H9 (cell line): ENCODE measurements at regions not wholly inside any gene's neighbourhood (a gene's known extent, or its start where the extent isn't known, plus 50 kb on each side); places are given as distances from the start of the nearest gene placed in this dataset.

ENCODE experiments used
- DNase-seq: peaks from one replicate; pipeline ENCODE4 v3.0.0-alpha.2; 2017
- H2AFZ ChIP-seq: one replicate; pipeline ENCODE4 v1.6.1; 2013; ENCODE audit warnings: mild to moderate bottlenecking, low read length, control low read depth, moderate library complexity
- H2AK5ac ChIP-seq: 2 replicates; pipeline ENCODE4 v1.6.1; 2013; ENCODE audit warnings: low read length, control low read depth, mixed read lengths; ENCODE audit not compliant: insufficient read length
- H2BK120ac ChIP-seq: one replicate; pipeline ENCODE4 v1.6.1; 2013; ENCODE audit warnings: low read depth, mild to moderate bottlenecking, low read length, control low read depth, inconsistent platforms; ENCODE audit not compliant: poor library complexity, severe bottlenecking
- H2BK12ac ChIP-seq: 2 replicates; pipeline ENCODE4 v1.6.1; 2013; ENCODE audit warnings: low read length, control low read depth, mixed read lengths, low read depth; ENCODE audit not compliant: insufficient read length
- H2BK15ac ChIP-seq: 2 replicates; pipeline ENCODE4 v1.6.1; 2013; ENCODE audit warnings: low read depth, low read length, control low read depth
- H2BK20ac ChIP-seq: one replicate; pipeline ENCODE4 v1.6.1; 2013; ENCODE audit warnings: low read depth, mild to moderate bottlenecking, low read length, control low read depth, inconsistent platforms; ENCODE audit not compliant: poor library complexity, severe bottlenecking
- H2BK5ac ChIP-seq: 2 replicates; pipeline ENCODE4 v1.6.1; 2013; ENCODE audit warnings: low read length, control low read depth, mixed read lengths; ENCODE audit not compliant: insufficient read length
- H3K14ac ChIP-seq: 2 replicates; pipeline ENCODE4 v1.6.1; 2013; ENCODE audit warnings: low read length, control low read depth; ENCODE audit not compliant: insufficient read depth
- H3K18ac ChIP-seq: 2 replicates; pipeline ENCODE4 v1.6.1; 2013; ENCODE audit warnings: low read depth, mild to moderate bottlenecking, mixed read lengths, low read length, control low read depth; ENCODE audit not compliant: insufficient read length
- H3K23ac ChIP-seq: 2 replicates; pipeline ENCODE4 v1.6.1; 2013; ENCODE audit warnings: low read length, control low read depth, mixed read lengths, low read depth; ENCODE audit not compliant: insufficient read length
- H3K23me2 ChIP-seq: 2 replicates; pipeline ENCODE4 v1.6.1; 2013; ENCODE audit warnings: low read depth, mild to moderate bottlenecking, mixed read lengths, low read length, control low read depth; ENCODE audit not compliant: insufficient read length, poor library complexity, severe bottlenecking
- H3K27ac ChIP-seq: 2 replicates; pipeline ENCODE4 v1.5.1; 2013; ENCODE audit warnings: low read length, control low read depth, mixed read lengths, low read depth; ENCODE audit not compliant: insufficient read length
- H3K27me3 ChIP-seq: 2 replicates; pipeline ENCODE4 v1.6.1; 2013; ENCODE audit warnings: low read length, control low read depth, inconsistent platforms; ENCODE audit not compliant: insufficient read depth
- H3K4ac ChIP-seq: 2 replicates; pipeline ENCODE4 v1.6.1; 2013; ENCODE audit warnings: low read depth, mild to moderate bottlenecking, control low read depth, inconsistent platforms, low read length, moderate library complexity
- H3K4me1 ChIP-seq: 2 replicates; pipeline ENCODE4 v1.6.1; 2013; ENCODE audit warnings: low read length, control low read depth, inconsistent platforms; ENCODE audit not compliant: insufficient read depth
- H3K4me2 ChIP-seq: 2 replicates; pipeline ENCODE4 v1.6.1; 2013; ENCODE audit warnings: low read length, control low read depth, mixed read lengths; ENCODE audit not compliant: insufficient read length, insufficient read depth
- H3K56ac ChIP-seq: 2 replicates; pipeline ENCODE4 v1.6.1; 2013; ENCODE audit warnings: low read depth, mild to moderate bottlenecking, mixed read lengths, low read length, control low read depth; ENCODE audit not compliant: insufficient read length
- H3K79me1 ChIP-seq: 2 replicates; pipeline ENCODE4 v1.6.1; 2013; ENCODE audit warnings: low read depth, mild to moderate bottlenecking, moderate library complexity, low read length, control low read depth, inconsistent platforms; ENCODE audit not compliant: insufficient read depth, poor library complexity, severe bottlenecking
- H3K79me2 ChIP-seq: 2 replicates; pipeline ENCODE4 v1.6.1; 2013; ENCODE audit warnings: low read length, control low read depth, inconsistent platforms; ENCODE audit not compliant: insufficient read depth
- H3K9ac ChIP-seq: 2 replicates; pipeline ENCODE4 v1.6.1; 2013; ENCODE audit warnings: low read length, control low read depth, mixed read lengths; ENCODE audit not compliant: insufficient read length; ENCODE audit errors: extremely low read depth
- H3K9me3 ChIP-seq: one replicate; pipeline ENCODE4 v1.6.1; 2013; ENCODE audit warnings: low read depth, low read length, inconsistent platforms; ENCODE audit not compliant: control insufficient read depth
- H3T11ph ChIP-seq: one replicate; pipeline ENCODE4 v1.6.1; 2013; ENCODE audit warnings: mild to moderate bottlenecking, low read length, control low read depth, inconsistent platforms
- H4K20me1 ChIP-seq: one replicate; pipeline ENCODE4 v1.6.1; 2013; ENCODE audit not compliant: control insufficient read depth, insufficient read length, insufficient read depth
- H4K5ac ChIP-seq: 2 replicates; pipeline ENCODE4 v1.6.1; 2013; ENCODE audit warnings: low read depth, mild to moderate bottlenecking, mixed read lengths, low read length, control low read depth; ENCODE audit not compliant: insufficient read length
- H4K8ac ChIP-seq: replicated peaks from 2 replicates; pipeline ENCODE4 v1.6.1; 2013; ENCODE audit warnings: low read length, control low read depth, mixed read lengths, low read depth; ENCODE audit not compliant: insufficient read length
- H4K91ac ChIP-seq: 2 replicates; pipeline ENCODE4 v1.6.1; 2013; ENCODE audit warnings: low read depth, mild to moderate bottlenecking, moderate library complexity, mixed read lengths, low read length, control low read depth; ENCODE audit not compliant: insufficient read length
- H3K27ac Mint-ChIP-seq, 3 experiments: 2 replicates in 2 of 3; 3 replicates in 1 of 3; pipeline ENCODE4 v1.8.0; 2020 to 2021; ENCODE audit warnings: mixed read lengths in 3 of 3, mild to moderate bottlenecking in 1 of 3, moderate library complexity in 1 of 3
- H3K27me3 Mint-ChIP-seq: 2 replicates; pipeline ENCODE4 v1.8.0; 2021; ENCODE audit warnings: low read depth, mild to moderate bottlenecking, moderate library complexity, mixed read lengths
- H3K36me3 Mint-ChIP-seq, 3 experiments: 2 replicates in 2 of 3; 3 replicates in 1 of 3; pipeline ENCODE4 v1.8.0; 2020 to 2021; ENCODE audit warnings: low read depth in 3 of 3, mixed read lengths in 3 of 3; ENCODE audit not compliant: insufficient read depth in 1 of 3
- H3K4me1 Mint-ChIP-seq, 2 experiments: 2 replicates each; pipeline ENCODE4 v1.8.0; 2020; ENCODE audit warnings: mixed read lengths in 2 of 2
- H3K4me3 Mint-ChIP-seq, 2 experiments: 2 replicates in 1 of 2; 3 replicates in 1 of 2; pipeline ENCODE4 v1.8.0; 2020 to 2021; ENCODE audit warnings: mild to moderate bottlenecking in 2 of 2, mixed read lengths in 2 of 2, moderate library complexity in 1 of 2
- H3K9me3 Mint-ChIP-seq, 2 experiments: 2 replicates in 1 of 2; 3 replicates in 1 of 2; pipeline ENCODE4 v1.8.0; 2020; ENCODE audit warnings: mild to moderate bottlenecking in 2 of 2, mixed read lengths in 2 of 2, moderate library complexity in 1 of 2
- WGBS: extraction: QIAGEN DNeasy Blood & Tissue Kit; methylation state at CpG from one replicate; pipeline ENCODE4 v1.1.7; 2013; ENCODE audit warnings: missing lambda C conversion rate, low lambda C conversion rate, mixed read lengths; ENCODE audit not compliant: insufficient read length; ENCODE audit errors: extremely low coverage; 5-methylcytosine and 5-hydroxymethylcytosine counted together
- TF ChIP-seq, protein P1 (sequence below): fragments of 200-600 bp; sonication (generic); conservative IDR thresholded peaks from 3 replicates; pipeline ENCODE4 v1.8.0; 2021; ENCODE audit warnings: antibody characterized with exemption, mild to moderate bottlenecking

DNA sequence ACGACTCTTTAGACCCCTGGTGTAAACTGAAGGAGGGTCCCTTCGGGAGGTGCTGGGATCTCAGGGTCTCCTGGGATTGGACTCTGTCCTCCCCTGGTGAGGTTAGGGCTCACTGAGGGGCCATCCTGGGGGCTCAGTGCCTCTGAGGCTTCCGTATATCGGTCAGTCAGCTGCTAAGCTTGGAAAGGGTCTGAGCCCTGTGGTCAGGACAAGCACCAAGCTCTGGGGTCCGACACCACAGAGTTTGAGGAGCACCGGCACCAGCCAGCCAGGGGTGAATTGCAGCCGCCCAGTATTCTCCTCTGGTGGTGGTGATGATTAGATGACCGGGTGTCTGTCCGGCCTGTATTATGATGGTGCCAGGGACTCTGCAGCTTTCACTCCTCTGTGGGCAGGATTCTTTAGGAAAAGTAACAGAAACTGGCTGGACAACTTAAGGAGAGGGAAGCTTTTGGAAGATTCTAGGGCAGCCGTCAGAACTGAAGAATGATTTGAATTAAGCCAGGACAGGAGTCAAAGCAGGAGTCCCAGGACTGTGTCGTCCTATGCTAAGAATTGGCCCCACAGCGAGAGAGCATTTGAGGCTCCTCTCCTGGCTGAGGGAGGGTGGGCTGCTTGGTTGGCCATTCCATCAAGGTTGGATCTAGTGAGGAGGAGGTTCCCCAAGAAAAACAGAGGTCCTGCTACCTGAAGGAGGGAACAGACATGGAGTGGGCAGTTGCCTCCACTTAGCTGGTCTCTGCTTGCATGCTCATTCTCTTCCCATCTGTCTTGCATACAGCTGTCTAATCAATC, 158.6 kb upstream of the HS6ST1 start:
- Histone ChIP-seq H4K20me1 (no peaks in the 10 kb centered on the region), H3K4ac (no peak overlapping the region)

More for the DNA sequence above, 158.6 kb upstream of the HS6ST1 start:
- Histone ChIP-seq H2AFZ (no peak overlapping the region), H3K9ac (no peak overlapping the region), H2BK15ac (no peak overlapping the region), H3K79me1 (no peaks in the 10 kb centered on the region), H2BK12ac (no peak overlapping the region), H4K91ac (no peak overlapping the region), H3K9me3 (no peaks in the 10 kb centered on the region), H4K8ac (no peak overlapping the region), H2BK20ac (no peak overlapping the region), H3K79me2 (no peaks in the 10 kb centered on the region), H2AK5ac (no peak overlapping the region), H3K14ac (no peak overlapping the region), H3K4me1 (no peaks in the 10 kb centered on the region), H3K56ac (no peak overlapping the region), H3K4me2 (no peak overlapping the region), H2BK5ac (no peak overlapping the region), H2BK120ac (no peak overlapping the region), H3K27me3 (no peaks in the 10 kb centered on the region), H3K23ac (no peak overlapping the region), H3K27ac (no peak overlapping the region), H3K23me2 (no peaks in the 10 kb centered on the region), H3T11ph (no peak overlapping the region), H4K5ac (no peak overlapping the region), H3K18ac (no peak overlapping the region)
- WGBS: no CpG with 5 or more reads among the region's 12 CpGs
- TF ChIP-seq, protein P1, sequence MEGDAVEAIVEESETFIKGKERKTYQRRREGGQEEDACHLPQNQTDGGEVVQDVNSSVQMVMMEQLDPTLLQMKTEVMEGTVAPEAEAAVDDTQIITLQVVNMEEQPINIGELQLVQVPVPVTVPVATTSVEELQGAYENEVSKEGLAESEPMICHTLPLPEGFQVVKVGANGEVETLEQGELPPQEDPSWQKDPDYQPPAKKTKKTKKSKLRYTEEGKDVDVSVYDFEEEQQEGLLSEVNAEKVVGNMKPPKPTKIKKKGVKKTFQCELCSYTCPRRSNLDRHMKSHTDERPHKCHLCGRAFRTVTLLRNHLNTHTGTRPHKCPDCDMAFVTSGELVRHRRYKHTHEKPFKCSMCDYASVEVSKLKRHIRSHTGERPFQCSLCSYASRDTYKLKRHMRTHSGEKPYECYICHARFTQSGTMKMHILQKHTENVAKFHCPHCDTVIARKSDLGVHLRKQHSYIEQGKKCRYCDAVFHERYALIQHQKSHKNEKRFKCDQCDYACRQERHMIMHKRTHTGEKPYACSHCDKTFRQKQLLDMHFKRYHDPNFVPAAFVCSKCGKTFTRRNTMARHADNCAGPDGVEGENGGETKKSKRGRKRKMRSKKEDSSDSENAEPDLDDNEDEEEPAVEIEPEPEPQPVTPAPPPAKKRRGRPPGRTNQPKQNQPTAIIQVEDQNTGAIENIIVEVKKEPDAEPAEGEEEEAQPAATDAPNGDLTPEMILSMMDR: no peak
- Mint-ChIP-seq H3K36me3 (peaks cover 0 to 9% (median 0%) of the 10 kb centered on the region in 3 experiments; a peak in 1 of 7 replicates), H3K9me3 (peaks cover 2 to 4% of the 10 kb centered on the region in 2 experiments; a peak in 1 of 5 replicates), H3K27ac (no peak overlapping the region; a peak in 1 of 7 replicates), H3K27me3 (peaks cover 3% of the 10 kb centered on the region; the same call in 1 of the 2 replicates), H3K4me1 (peaks cover 5 to 12% of the 10 kb centered on the region in 2 experiments), H3K4me3 (no peak overlapping the region)
- no peak for DNase-seq
